ENCODE measurements at regions not wholly inside any gene's neighbourhood (a gene's known extent, or its start where the extent isn't known, plus 50 kb on each side); places are given as distances from the start of the nearest gene placed in this dataset.

DNA sequence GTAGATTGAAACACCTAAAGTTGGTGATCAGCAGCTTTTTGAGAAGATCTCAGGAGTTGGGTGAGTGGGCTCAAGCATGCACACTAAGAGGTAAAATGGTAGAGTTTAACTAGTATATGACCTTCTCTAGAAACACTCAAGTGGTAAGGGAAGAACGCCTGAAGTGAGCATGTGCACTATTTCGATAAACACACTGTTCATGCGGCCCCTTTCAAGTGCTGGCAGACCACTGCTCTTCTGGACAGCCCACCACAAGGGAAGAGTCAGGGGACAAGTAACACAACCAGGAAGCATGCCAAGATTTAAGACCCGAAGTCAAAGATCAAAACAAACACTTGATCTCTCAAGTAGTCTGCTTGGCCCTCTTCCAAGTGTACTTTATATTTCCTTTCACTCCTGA is 519.5 kb upstream of the ZWINT start:
- TF ChIP-seq, protein P1, sequence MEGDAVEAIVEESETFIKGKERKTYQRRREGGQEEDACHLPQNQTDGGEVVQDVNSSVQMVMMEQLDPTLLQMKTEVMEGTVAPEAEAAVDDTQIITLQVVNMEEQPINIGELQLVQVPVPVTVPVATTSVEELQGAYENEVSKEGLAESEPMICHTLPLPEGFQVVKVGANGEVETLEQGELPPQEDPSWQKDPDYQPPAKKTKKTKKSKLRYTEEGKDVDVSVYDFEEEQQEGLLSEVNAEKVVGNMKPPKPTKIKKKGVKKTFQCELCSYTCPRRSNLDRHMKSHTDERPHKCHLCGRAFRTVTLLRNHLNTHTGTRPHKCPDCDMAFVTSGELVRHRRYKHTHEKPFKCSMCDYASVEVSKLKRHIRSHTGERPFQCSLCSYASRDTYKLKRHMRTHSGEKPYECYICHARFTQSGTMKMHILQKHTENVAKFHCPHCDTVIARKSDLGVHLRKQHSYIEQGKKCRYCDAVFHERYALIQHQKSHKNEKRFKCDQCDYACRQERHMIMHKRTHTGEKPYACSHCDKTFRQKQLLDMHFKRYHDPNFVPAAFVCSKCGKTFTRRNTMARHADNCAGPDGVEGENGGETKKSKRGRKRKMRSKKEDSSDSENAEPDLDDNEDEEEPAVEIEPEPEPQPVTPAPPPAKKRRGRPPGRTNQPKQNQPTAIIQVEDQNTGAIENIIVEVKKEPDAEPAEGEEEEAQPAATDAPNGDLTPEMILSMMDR (IDR thresholded peaks at IDR 0.05; ENCODE audit: low read depth, low read length) = no peak
- no peak for TF ChIP-seq EZH2phosphoT487 (IDR thresholded peaks at IDR 0.05; ENCODE audit: low read depth)

Data from OCI-LY3 (cell line).